ENCODE measurements at regions not wholly inside any gene's neighbourhood (a gene's known extent, or its start where the extent isn't known, plus 50 kb on each side); places are given as distances from the start of the nearest gene placed in this dataset.

DNA sequence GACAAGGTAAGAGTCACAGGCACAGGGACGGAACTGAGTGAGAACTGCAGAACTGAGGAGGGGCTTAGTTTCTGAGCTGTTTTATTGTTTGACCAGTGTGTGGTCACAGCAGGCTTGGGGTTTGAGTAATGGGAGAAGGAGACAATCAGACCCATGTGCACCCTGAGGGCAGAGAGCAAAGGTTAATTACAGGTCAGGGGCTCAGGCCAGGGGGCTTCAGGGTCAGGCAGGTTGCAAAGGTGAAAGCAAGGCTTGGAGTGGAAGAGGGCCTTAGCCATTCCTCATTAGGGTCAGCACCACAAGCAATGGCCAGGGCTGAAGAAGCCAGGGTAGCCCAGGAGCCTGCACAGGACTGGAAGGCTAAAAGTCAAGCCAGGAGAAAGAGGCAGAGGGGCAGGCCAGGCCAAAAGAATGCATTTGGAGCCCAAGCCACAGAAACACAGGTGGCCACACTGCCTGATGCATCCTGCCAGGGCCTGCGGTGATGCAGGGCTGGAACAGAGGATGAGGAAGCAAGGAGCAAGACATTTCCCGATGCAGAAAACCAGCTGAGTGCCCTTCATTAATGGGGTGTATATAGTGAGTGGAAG is 209.8 kb upstream of the GYPC start:
- H3K9me3 ChIP-seq (ENCODE audit: insufficient read depth, low read length), result no peaks in the 10 kb centered on the region
- no peaks in the 10 kb centered on the region for H3K36me3 ChIP-seq (replicated peaks; ENCODE audit: low read depth, low read length)
- no peaks in the 10 kb centered on the region for H3K27me3 ChIP-seq (ENCODE audit: low read depth, low read length)
- TF ChIP-seq EZH2phosphoT487 (IDR thresholded peaks at IDR 0.05; ENCODE audit: low read depth), result no peak
- TF ChIP-seq, protein P1, sequence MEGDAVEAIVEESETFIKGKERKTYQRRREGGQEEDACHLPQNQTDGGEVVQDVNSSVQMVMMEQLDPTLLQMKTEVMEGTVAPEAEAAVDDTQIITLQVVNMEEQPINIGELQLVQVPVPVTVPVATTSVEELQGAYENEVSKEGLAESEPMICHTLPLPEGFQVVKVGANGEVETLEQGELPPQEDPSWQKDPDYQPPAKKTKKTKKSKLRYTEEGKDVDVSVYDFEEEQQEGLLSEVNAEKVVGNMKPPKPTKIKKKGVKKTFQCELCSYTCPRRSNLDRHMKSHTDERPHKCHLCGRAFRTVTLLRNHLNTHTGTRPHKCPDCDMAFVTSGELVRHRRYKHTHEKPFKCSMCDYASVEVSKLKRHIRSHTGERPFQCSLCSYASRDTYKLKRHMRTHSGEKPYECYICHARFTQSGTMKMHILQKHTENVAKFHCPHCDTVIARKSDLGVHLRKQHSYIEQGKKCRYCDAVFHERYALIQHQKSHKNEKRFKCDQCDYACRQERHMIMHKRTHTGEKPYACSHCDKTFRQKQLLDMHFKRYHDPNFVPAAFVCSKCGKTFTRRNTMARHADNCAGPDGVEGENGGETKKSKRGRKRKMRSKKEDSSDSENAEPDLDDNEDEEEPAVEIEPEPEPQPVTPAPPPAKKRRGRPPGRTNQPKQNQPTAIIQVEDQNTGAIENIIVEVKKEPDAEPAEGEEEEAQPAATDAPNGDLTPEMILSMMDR (IDR thresholded peaks at IDR 0.05; ENCODE audit: low read depth, low read length), result no peak
- no peak overlapping the region for H2AFZ ChIP-seq (ENCODE audit: low read depth, low read length)
- no peak overlapping the region for H3K27ac ChIP-seq (ENCODE audit: low read length)
- no peaks in the 10 kb centered on the region for H3K79me2 ChIP-seq (ENCODE audit: low read length)
- no peak overlapping the region for H3K9ac ChIP-seq (ENCODE audit: low read length)
- peaks cover 9% of the 10 kb centered on the region for H3K4me1 ChIP-seq (ENCODE audit: low read length)
- H3K4me3 ChIP-seq (ENCODE audit: low read length), result no peak overlapping the region
- H3K4me2 ChIP-seq (ENCODE audit: low read length), result no peak overlapping the region
- no peaks in the 10 kb centered on the region for H4K20me1 ChIP-seq (ENCODE audit: insufficient read depth, low read length)

DNA sequence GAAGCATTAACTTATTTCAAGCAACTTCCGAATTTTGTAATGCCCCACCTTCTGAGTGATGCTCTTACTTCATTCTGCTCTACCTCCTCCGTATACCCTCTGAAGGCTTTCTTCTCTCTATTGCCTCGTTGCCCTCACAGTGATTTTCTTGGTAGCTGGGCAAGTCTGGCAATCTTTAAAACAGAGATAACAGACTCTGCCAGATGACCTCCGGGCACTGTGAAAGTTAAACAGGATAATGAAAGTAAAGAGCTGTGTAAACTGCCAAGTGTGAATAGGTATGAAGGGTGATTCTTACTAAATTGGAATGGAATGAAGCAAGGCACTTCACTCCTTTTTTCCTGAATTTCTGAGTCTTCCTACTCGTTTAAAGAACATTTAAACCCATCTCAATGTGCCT is 207.3 kb upstream of the GYPC start:
- H4K20me1 ChIP-seq (ENCODE audit: insufficient read depth, low read length), result no peaks in the 10 kb centered on the region
- H3K4me1 ChIP-seq (ENCODE audit: low read length), result peaks cover 9% of the 10 kb centered on the region
- no peak overlapping the region for H3K4me3 ChIP-seq (ENCODE audit: low read length)
- no peak overlapping the region for H2AFZ ChIP-seq (ENCODE audit: low read depth, low read length)
- TF ChIP-seq, protein P1 (IDR thresholded peaks at IDR 0.05; ENCODE audit: low read depth, low read length), result no peak
- TF ChIP-seq EZH2phosphoT487 (IDR thresholded peaks at IDR 0.05; ENCODE audit: low read depth), result no peak
- no peaks in the 10 kb centered on the region for H3K36me3 ChIP-seq (replicated peaks; ENCODE audit: low read depth, low read length)
- H3K27me3 ChIP-seq (ENCODE audit: low read depth, low read length), result no peaks in the 10 kb centered on the region
- no peak overlapping the region for H3K27ac ChIP-seq (ENCODE audit: low read length)
- H3K9ac ChIP-seq (ENCODE audit: low read length), result no peak overlapping the region
- no peaks in the 10 kb centered on the region for H3K9me3 ChIP-seq (ENCODE audit: insufficient read depth, low read length)
- H3K4me2 ChIP-seq (ENCODE audit: low read length), result 0 out of 2 replicates have a peak overlapping the region, but pooled peaks have one; percentile 3
- H3K79me2 ChIP-seq (ENCODE audit: low read length), result no peaks in the 10 kb centered on the region

DNA sequence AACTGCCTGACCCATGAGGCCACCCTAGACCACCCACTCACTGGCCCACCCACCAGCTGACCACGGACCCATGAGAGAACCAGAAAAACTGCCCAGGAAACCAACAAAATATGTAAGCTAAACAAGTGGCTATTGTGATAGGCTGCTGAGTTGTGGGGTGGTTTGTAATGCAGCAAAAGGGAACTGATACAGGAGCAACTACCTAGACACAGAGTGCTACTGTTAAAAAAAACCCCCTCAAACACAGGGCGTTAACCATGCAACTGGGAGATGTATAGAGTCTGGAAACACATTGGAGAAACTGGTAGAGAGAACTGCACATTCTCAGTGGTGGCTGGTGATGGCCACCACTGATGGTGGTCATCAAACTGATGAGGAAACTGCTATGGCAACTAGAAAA is 206.3 kb upstream of the GYPC start:
- Histone ChIP-seq H4K20me1 (ENCODE audit: insufficient read depth, low read length) (no peaks in the 10 kb centered on the region), H3K27me3 (ENCODE audit: low read depth, low read length) (no peaks in the 10 kb centered on the region), H3K36me3 (replicated peaks; ENCODE audit: low read depth, low read length) (no peaks in the 10 kb centered on the region), H3K9ac (ENCODE audit: low read length) (no peak overlapping the region), H3K27ac (ENCODE audit: low read length) (no peak overlapping the region), H3K4me1 (ENCODE audit: low read length) (peaks cover 9% of the 10 kb centered on the region), H3K79me2 (ENCODE audit: low read length) (no peaks in the 10 kb centered on the region), H3K9me3 (ENCODE audit: insufficient read depth, low read length) (no peaks in the 10 kb centered on the region), H2AFZ (ENCODE audit: low read depth, low read length) (no peak overlapping the region), H3K4me2 (ENCODE audit: low read length) (no peak overlapping the region), H3K4me3 (ENCODE audit: low read length) (no peak overlapping the region)
- TF ChIP-seq, protein P1 (IDR thresholded peaks at IDR 0.05; ENCODE audit: low read depth, low read length), result no peak
- no peak for TF ChIP-seq EZH2phosphoT487 (IDR thresholded peaks at IDR 0.05; ENCODE audit: low read depth)

DNA sequence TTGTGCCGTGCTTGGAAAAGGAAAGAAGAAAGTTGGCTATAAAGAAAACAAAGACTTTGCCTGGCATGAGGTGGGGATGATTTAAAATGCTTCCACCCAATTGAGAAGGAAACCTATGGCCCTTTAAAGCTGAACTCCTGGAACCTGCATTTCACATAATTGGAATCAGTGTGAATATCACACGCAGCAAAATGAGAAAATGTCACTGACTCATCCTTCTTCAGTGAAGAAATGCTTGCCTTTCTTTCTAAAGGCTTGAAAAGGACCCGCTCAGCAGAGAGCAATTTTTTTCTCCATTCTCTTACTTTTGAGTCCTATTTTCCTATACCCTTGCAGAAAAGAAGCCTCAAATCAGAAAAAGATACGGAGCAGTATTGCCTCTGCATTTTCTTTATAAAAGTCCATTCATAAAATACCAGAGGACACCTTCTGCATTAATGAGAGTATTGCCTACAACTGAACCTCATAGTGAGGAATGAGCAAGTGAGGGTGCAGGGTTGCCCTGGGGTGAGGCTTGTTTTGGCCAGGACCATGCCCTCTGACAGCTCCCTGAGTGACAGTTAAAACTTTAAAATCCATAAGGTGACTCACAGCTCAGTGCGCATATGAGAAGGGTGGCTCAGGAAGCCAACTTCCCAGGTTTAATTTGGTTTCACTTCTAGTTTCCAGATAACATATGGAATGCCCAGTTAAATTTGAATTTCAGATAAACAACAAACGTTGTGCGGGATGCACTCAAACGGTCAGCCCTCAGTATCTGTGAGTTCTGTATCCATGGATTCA is 191.9 kb upstream of the GYPC start:
- no peak overlapping the region for H3K4me2 ChIP-seq (ENCODE audit: low read length)
- H3K79me2 ChIP-seq (ENCODE audit: low read length), result no peaks in the 10 kb centered on the region
- no peaks in the 10 kb centered on the region for H4K20me1 ChIP-seq (ENCODE audit: insufficient read depth, low read length)
- H3K9ac ChIP-seq (ENCODE audit: low read length), result no peak overlapping the region
- no peak overlapping the region for H2AFZ ChIP-seq (ENCODE audit: low read depth, low read length)
- peaks cover 11% of the 10 kb centered on the region for H3K4me1 ChIP-seq (ENCODE audit: low read length)
- no peaks in the 10 kb centered on the region for H3K36me3 ChIP-seq (replicated peaks; ENCODE audit: low read depth, low read length)
- no peaks in the 10 kb centered on the region for H3K9me3 ChIP-seq (ENCODE audit: insufficient read depth, low read length)
- TF ChIP-seq, protein P1 (IDR thresholded peaks at IDR 0.05; ENCODE audit: low read depth, low read length), result no peak
- TF ChIP-seq EZH2phosphoT487 (IDR thresholded peaks at IDR 0.05; ENCODE audit: low read depth), result no peak
- no peaks in the 10 kb centered on the region for H3K27me3 ChIP-seq (ENCODE audit: low read depth, low read length)
- H3K4me3 ChIP-seq (ENCODE audit: low read length), result no peak overlapping the region
- no peak overlapping the region for H3K27ac ChIP-seq (ENCODE audit: low read length)
